ENCODE measurements at regions not wholly inside any gene's neighbourhood (a gene's known extent, or its start where the extent isn't known, plus 50 kb on each side); places are given as distances from the start of the nearest gene placed in this dataset.

DNA sequence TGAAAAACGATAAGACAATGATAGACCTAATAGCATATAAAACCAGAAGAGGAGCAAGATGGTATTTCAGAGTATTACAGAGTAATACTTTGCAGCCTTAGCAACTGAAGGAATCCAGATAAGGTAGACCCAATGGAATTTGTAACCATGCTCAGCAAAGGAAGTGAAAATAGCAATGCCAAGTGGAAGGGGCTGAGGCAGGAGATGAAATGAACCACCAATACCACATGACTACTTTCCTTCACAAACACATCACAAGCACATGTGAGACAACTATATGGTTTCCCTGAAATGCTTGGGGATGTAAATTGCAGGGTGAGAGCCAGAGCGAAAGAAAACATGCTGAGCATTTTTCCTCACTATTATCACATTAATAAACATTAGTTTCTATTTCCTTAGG is 79.8 kb upstream of the MELK start:
- H3K9me3 ChIP-seq (replicated peaks in 1 of 2; ENCODE audit: control insufficient read depth in 2 of 2, insufficient read depth in 1 of 2, low read depth in 1 of 2, low read length in 2 of 2): no peaks in the 10 kb centered on the region
- H3K23ac ChIP-seq (ENCODE audit: low read depth, low read length, poor library complexity): no peak overlapping the region
- H3K27ac ChIP-seq (replicated peaks; ENCODE audit: low read length): no peak overlapping the region
- no peak overlapping the region for H4K91ac ChIP-seq (ENCODE audit: low read depth, low read length, poor library complexity)
- no peak overlapping the region for H3K4me3 ChIP-seq (ENCODE audit: low read length in 2 of 2)
- WGBS, 2 donors (ENCODE audit: extremely low coverage in 2 of 2, insufficient read length in 2 of 2, insufficient replicate concordance in 1 of 2): no CpG with 5 or more reads among the region's 2 CpGs
- H3K4me1 ChIP-seq (ENCODE audit: control insufficient read depth in 2 of 2, insufficient read depth in 1 of 2, low read depth in 1 of 2, low read length in 2 of 2): peaks cover 6 to 8% of the 10 kb centered on the region in 2 donors
- no peaks in the 10 kb centered on the region for H3K79me1 ChIP-seq (ENCODE audit: low read depth, low read length)
- H3K9ac ChIP-seq (ENCODE audit: low read depth, low read length, poor library complexity): no peak overlapping the region
- no peak overlapping the region for H3K4me2 ChIP-seq (ENCODE audit: insufficient read depth, low read length, poor library complexity, severe bottlenecking)
- no peak overlapping the region for H3K14ac ChIP-seq (ENCODE audit: low read length)
- H3K18ac ChIP-seq (ENCODE audit: low read length): no peak overlapping the region
- H3K27me3 ChIP-seq (ENCODE audit: control insufficient read depth in 3 of 3, insufficient read depth in 3 of 3, low read depth in 1 of 3, low read length in 3 of 3): no peaks in the 10 kb centered on the region
- H3K4ac ChIP-seq (ENCODE audit: low read length): no peak overlapping the region
- no peak overlapping the region for H2BK5ac ChIP-seq (ENCODE audit: low read length)
- no peak overlapping the region for H2AK5ac ChIP-seq (ENCODE audit: low read depth, low read length)
- no peak overlapping the region for H2BK15ac ChIP-seq (ENCODE audit: low read length)
- no peaks in the 10 kb centered on the region for H3K36me3 ChIP-seq (replicated peaks in 1 of 2; ENCODE audit: control insufficient read depth in 2 of 2, insufficient read depth in 2 of 2, low read length in 2 of 2)
- no peak overlapping the region for H2AFZ ChIP-seq (ENCODE audit: low read length)
- no peak overlapping the region for H2BK12ac ChIP-seq (ENCODE audit: low read length)
- no peak for DNase-seq (ENCODE audit: low spot score)
- H2BK120ac ChIP-seq (ENCODE audit: low read depth, low read length): no peak overlapping the region
- no peak overlapping the region for H4K8ac ChIP-seq (ENCODE audit: low read depth, low read length)

- H2AK5ac ChIP-seq (ENCODE audit: low read depth, low read length): no peak overlapping the region
- no peak overlapping the region for H2BK12ac ChIP-seq (ENCODE audit: low read length)
- no peak overlapping the region for H2BK120ac ChIP-seq (ENCODE audit: low read depth, low read length)
- no peak overlapping the region for H3K9ac ChIP-seq (ENCODE audit: low read depth, low read length, poor library complexity)
- no peak overlapping the region for H2BK5ac ChIP-seq (ENCODE audit: low read length)
- no peak overlapping the region for H3K14ac ChIP-seq (ENCODE audit: low read length)
- H3K4me3 ChIP-seq (ENCODE audit: low read length in 2 of 2): no peak overlapping the region
- no peak overlapping the region for H3K23ac ChIP-seq (ENCODE audit: low read depth, low read length, poor library complexity)
- H2BK15ac ChIP-seq (ENCODE audit: low read length): no peak overlapping the region
- H3K4me1 ChIP-seq (ENCODE audit: control insufficient read depth in 2 of 2, insufficient read depth in 1 of 2, low read depth in 1 of 2, low read length in 2 of 2): peaks cover 6 to 13% of the 10 kb centered on the region in 2 donors
- DNase-seq (ENCODE audit: low spot score): no peak
- no peak overlapping the region for H4K8ac ChIP-seq (ENCODE audit: low read depth, low read length)
- no peaks in the 10 kb centered on the region for H3K36me3 ChIP-seq (replicated peaks in 1 of 2; ENCODE audit: control insufficient read depth in 2 of 2, insufficient read depth in 2 of 2, low read length in 2 of 2)
- H4K91ac ChIP-seq (ENCODE audit: low read depth, low read length, poor library complexity): no peak overlapping the region
- no CpG with 5 or more reads among the region's 8 CpGs for WGBS, 2 donors (ENCODE audit: extremely low coverage in 2 of 2, insufficient read length in 2 of 2, insufficient replicate concordance in 1 of 2)
- H3K4me2 ChIP-seq (ENCODE audit: insufficient read depth, low read length, poor library complexity, severe bottlenecking): no peak overlapping the region
- H3K9me3 ChIP-seq (replicated peaks in 1 of 2; ENCODE audit: control insufficient read depth in 2 of 2, insufficient read depth in 1 of 2, low read depth in 1 of 2, low read length in 2 of 2): no peaks in the 10 kb centered on the region
- H3K27ac ChIP-seq (replicated peaks; ENCODE audit: low read length): no peak overlapping the region
- H3K27me3 ChIP-seq (ENCODE audit: control insufficient read depth in 3 of 3, insufficient read depth in 3 of 3, low read depth in 1 of 3, low read length in 3 of 3): no peaks in the 10 kb centered on the region
- H3K79me1 ChIP-seq (ENCODE audit: low read depth, low read length): peaks cover 2% of the 10 kb centered on the region
- peak overlapping the region; percentile 98 for H2AFZ ChIP-seq (ENCODE audit: low read length)
- no peak overlapping the region for H3K4ac ChIP-seq (ENCODE audit: low read length)
- no peak overlapping the region for H3K18ac ChIP-seq (ENCODE audit: low read length)
Observed at GRCh38 chr9:36489453-36489852, 83.2 kb upstream of the MELK start.

GRCh38 chr9:36488389-36488756 is 84.3 kb upstream of the MELK start:
- H2BK120ac ChIP-seq (ENCODE audit: low read depth, low read length): no peak overlapping the region
- H3K4ac ChIP-seq (ENCODE audit: low read length): no peak overlapping the region
- WGBS, 2 donors (ENCODE audit: extremely low coverage in 2 of 2, insufficient read length in 2 of 2, insufficient replicate concordance in 1 of 2): no CpG with 5 or more reads among the region's 5 CpGs
- H3K36me3 ChIP-seq (replicated peaks in 1 of 2; ENCODE audit: control insufficient read depth in 2 of 2, insufficient read depth in 2 of 2, low read length in 2 of 2): no peaks in the 10 kb centered on the region
- H3K18ac ChIP-seq (ENCODE audit: low read length): no peak overlapping the region
- H2BK12ac ChIP-seq (ENCODE audit: low read length): no peak overlapping the region
- no peak overlapping the region for H4K8ac ChIP-seq (ENCODE audit: low read depth, low read length)
- H2BK5ac ChIP-seq (ENCODE audit: low read length): no peak overlapping the region
- no peak overlapping the region for H3K14ac ChIP-seq (ENCODE audit: low read length)
- H3K4me1 ChIP-seq (ENCODE audit: control insufficient read depth in 2 of 2, insufficient read depth in 1 of 2, low read depth in 1 of 2, low read length in 2 of 2): peaks cover 8 to 13% of the 10 kb centered on the region in 2 donors
- DNase-seq (ENCODE audit: low spot score): no peak
- H3K79me1 ChIP-seq (ENCODE audit: low read depth, low read length): peaks cover 3% of the 10 kb centered on the region
- peak overlapping the region; percentile 98 for H2AFZ ChIP-seq (ENCODE audit: low read length)
- H3K27me3 ChIP-seq (ENCODE audit: control insufficient read depth in 3 of 3, insufficient read depth in 3 of 3, low read depth in 1 of 3, low read length in 3 of 3): no peaks in the 10 kb centered on the region
- H2BK15ac ChIP-seq (ENCODE audit: low read length): no peak overlapping the region
- no peak overlapping the region for H4K91ac ChIP-seq (ENCODE audit: low read depth, low read length, poor library complexity)
- H3K9ac ChIP-seq (ENCODE audit: low read depth, low read length, poor library complexity): no peak overlapping the region
- H3K23ac ChIP-seq (ENCODE audit: low read depth, low read length, poor library complexity): no peak overlapping the region
- H3K4me2 ChIP-seq (ENCODE audit: insufficient read depth, low read length, poor library complexity, severe bottlenecking): peak overlapping the region; percentile 54
- H3K27ac ChIP-seq (replicated peaks; ENCODE audit: low read length): peak overlapping the region; percentile 76
- H2AK5ac ChIP-seq (ENCODE audit: low read depth, low read length): no peak overlapping the region
- peak overlapping the region in 1 of 2 donors; percentile 78 for H3K4me3 ChIP-seq (ENCODE audit: low read length in 2 of 2)
- no peaks in the 10 kb centered on the region for H3K9me3 ChIP-seq (replicated peaks in 1 of 2; ENCODE audit: control insufficient read depth in 2 of 2, insufficient read depth in 1 of 2, low read depth in 1 of 2, low read length in 2 of 2)

DNA sequence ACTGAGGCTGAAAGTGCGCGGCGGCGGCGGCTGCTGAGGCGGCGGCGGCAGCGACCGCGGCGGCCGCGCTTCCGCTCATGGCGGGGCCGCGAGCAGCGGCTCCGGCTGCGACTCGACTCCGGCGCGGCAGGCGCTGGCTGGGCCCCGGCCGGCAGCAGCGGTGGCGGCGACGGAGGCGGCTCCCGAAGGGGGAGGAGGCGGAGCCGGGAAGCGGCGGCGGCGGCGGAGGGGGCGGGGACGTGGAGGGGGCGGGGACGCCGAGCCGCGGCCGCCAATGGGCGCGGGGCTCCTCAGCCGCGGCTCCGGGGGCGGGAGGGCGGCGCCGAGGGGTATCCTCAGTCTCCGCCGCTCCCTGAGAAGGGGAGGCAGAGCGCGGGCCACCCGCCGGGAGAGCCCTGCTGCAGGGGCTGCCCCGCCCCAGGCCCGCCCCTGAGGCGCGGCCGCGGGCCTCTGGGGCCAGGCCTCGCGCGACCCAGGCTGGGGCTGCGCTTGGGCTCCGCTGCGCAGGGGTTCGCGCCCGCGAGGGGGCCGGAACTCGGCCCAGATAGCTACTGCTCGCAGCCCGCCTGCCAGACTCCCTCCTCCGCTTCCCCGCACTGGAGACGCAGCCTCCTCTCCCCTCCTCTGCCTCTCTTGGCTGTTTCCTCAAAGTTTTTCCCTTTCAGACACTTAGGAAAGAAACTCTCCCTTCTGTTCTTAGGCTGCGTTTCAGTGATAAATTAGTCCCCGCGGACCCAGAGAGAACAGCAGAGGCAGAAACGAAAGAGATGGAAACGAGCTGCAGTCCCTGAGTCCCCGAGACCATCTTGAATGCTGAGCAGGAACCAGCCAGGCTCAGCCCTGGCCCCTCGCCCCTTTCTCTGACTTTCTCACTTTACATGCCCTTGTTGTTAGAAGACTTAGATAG is 85.0 kb upstream of the MELK start:
- Histone ChIP-seq H3K79me1 (ENCODE audit: low read depth, low read length) (peaks cover 3% of the 10 kb centered on the region), H3K36me3 (replicated peaks in 1 of 2; ENCODE audit: control insufficient read depth in 2 of 2, insufficient read depth in 2 of 2, low read length in 2 of 2) (peaks cover 2 to 3% of the 10 kb centered on the region in 2 donors), H3K4ac (ENCODE audit: low read length) (no peak overlapping the region), H3K9ac (ENCODE audit: low read depth, low read length, poor library complexity) (peak overlapping the region; percentile 86), H3K27me3 (ENCODE audit: control insufficient read depth in 3 of 3, insufficient read depth in 3 of 3, low read depth in 1 of 3, low read length in 3 of 3) (no peaks in the 10 kb centered on the region), H2AFZ (ENCODE audit: low read length) (peak overlapping the region; percentile 98), H2BK120ac (ENCODE audit: low read depth, low read length) (no peak overlapping the region), H2BK5ac (ENCODE audit: low read length) (peak overlapping the region; percentile 93), H2BK15ac (ENCODE audit: low read length) (peak overlapping the region; percentile 87), H3K14ac (ENCODE audit: low read length) (no peak overlapping the region), H2BK12ac (ENCODE audit: low read length) (no peak overlapping the region), H2AK5ac (ENCODE audit: low read depth, low read length) (no peak overlapping the region), H4K8ac (ENCODE audit: low read depth, low read length) (no peak overlapping the region), H3K9me3 (replicated peaks in 1 of 2; ENCODE audit: control insufficient read depth in 2 of 2, insufficient read depth in 1 of 2, low read depth in 1 of 2, low read length in 2 of 2) (no peaks in the 10 kb centered on the region), H3K18ac (ENCODE audit: low read length) (peak overlapping the region; percentile 95), H3K4me1 (ENCODE audit: control insufficient read depth in 2 of 2, insufficient read depth in 1 of 2, low read depth in 1 of 2, low read length in 2 of 2) (peaks cover 8 to 13% of the 10 kb centered on the region in 2 donors), H3K4me2 (ENCODE audit: insufficient read depth, low read length, poor library complexity, severe bottlenecking) (peak overlapping the region; percentile 54), H3K4me3 (ENCODE audit: low read length in 2 of 2) (peak overlapping the region; percentile 83 to 94), H3K23ac (ENCODE audit: low read depth, low read length, poor library complexity) (peak overlapping the region; percentile 77), H3K27ac (replicated peaks; ENCODE audit: low read length) (peak overlapping the region; percentile 88), H4K91ac (ENCODE audit: low read depth, low read length, poor library complexity) (no peak overlapping the region)
- no CpG with 5 or more reads among the region's 94 CpGs for WGBS, 2 donors (ENCODE audit: extremely low coverage in 2 of 2, insufficient read length in 2 of 2, insufficient replicate concordance in 1 of 2)
- DNase-seq (ENCODE audit: low spot score): peak; percentile 88
